Right lobe of liver (tissue), 4 donors: ENCODE measurements at regions not wholly inside any gene's neighbourhood (a gene's known extent, or its start where the extent isn't known, plus 50 kb on each side); places are given as distances from the start of the nearest gene placed in this dataset.

Experiments
- CTCF ChIP-seq, 4 donors: fragments of 200-600 bp in 3 of 4; fragments of 450-650 bp in 1 of 4; IDR thresholded peaks; one replicate each; pipeline versions ENCODE4 v1.5.1 to v1.8.0; 2016 to 2022; ENCODE audit warnings: antibody characterized with exemption in 4 of 4, mild to moderate bottlenecking in 2 of 4
- POLR2A ChIP-seq: fragments of 450-650 bp; IDR thresholded peaks from one replicate; pipeline ENCODE4 v1.6.1; 2017; ENCODE audit warnings: antibody characterized with exemption, mild to moderate bottlenecking
- donor health status: DM: no; HTN: no; CAD: no.
- donor health status: DM: no; HTN: no; CAD: no.
- donor health status: DM: no; HTN: yes; CAD: no.

DNA sequence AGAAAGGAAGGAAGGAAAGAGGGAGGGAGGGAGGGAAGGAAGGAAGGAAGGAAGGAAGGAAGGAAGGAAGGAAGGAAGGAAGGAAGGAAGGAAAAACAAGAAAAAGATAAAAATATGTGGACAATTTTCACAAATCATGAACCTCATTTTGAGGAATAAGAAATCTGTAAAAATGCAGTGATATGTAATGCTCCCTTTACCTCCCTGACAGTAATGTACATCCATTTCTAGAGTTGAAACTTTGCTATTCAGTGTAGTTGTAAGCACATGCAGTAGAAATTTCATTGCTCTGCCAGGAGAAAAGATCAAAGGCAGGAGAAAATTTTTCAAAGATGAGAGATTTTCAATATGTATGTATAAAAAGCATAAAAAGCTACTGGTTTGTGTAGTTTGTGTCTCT, 189.5 kb upstream of the MYO3A start:
- TF ChIP-seq CTCF (IDR thresholded peaks at IDR 0.05) (no peak), POLR2A (no peak)
